ENCODE measurements at regions not wholly inside any gene's neighbourhood (a gene's known extent, or its start where the extent isn't known, plus 50 kb on each side); places are given as distances from the start of the nearest gene placed in this dataset.

DNA sequence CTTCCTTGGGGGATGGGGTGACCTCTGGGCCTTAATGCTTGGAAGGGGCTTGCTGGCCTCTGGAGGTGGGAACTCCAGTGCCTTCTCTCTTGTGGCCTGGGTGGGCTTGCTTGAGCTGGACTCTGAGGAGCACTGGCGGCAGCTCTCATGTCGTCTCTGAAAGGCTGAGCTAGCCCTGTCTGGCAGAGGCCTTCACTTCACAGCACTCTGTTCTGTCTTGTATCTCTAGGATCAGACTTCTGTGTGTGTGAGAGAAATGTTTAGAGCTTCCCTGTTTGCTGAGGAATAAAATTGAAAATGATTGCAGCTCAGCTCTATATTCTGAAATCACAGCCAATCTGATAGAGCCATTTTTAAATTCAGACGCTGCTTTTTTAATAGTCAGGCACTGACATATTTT, 185.3 kb downstream of the KCNRG start:
- Histone ChIP-seq H3K4me1 (ENCODE audit: control insufficient read depth in 1 of 2, insufficient read depth in 1 of 2, low read depth in 1 of 2, low read length in 1 of 2) (peaks cover 10 to 14% of the 10 kb centered on the region in 2 experiments), H3K4me3 (ENCODE audit: low read depth in 1 of 2, low read length in 1 of 2) (no peak overlapping the region), H3K27ac (no peak overlapping the region), H3K36me3 (no peaks in the 10 kb centered on the region), H3K9me3 (no peaks in the 10 kb centered on the region), H3K27me3 (no peaks in the 10 kb centered on the region)
- TF ChIP-seq, protein P1, sequence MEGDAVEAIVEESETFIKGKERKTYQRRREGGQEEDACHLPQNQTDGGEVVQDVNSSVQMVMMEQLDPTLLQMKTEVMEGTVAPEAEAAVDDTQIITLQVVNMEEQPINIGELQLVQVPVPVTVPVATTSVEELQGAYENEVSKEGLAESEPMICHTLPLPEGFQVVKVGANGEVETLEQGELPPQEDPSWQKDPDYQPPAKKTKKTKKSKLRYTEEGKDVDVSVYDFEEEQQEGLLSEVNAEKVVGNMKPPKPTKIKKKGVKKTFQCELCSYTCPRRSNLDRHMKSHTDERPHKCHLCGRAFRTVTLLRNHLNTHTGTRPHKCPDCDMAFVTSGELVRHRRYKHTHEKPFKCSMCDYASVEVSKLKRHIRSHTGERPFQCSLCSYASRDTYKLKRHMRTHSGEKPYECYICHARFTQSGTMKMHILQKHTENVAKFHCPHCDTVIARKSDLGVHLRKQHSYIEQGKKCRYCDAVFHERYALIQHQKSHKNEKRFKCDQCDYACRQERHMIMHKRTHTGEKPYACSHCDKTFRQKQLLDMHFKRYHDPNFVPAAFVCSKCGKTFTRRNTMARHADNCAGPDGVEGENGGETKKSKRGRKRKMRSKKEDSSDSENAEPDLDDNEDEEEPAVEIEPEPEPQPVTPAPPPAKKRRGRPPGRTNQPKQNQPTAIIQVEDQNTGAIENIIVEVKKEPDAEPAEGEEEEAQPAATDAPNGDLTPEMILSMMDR (IDR thresholded peaks at IDR 0.05) = no peak

DNA sequence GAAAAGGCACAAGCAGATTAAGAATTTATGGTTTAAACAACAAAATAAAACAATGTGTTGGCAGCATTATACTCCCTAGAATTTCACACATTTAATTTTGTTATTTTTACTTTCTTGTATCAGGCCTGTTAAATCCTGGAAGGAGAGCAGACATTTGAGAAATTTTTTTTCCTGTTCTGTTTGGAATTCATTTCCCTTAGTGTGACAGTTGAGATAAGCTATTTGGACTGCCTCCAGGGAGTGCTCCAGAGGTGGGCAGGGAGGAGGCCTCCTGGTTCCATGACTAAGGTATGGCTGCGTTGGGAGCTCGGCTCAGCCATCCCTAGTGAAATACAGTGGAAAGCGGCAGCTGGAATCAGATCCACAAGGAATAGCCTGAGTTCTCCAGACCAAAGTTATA, 185.7 kb downstream of the KCNRG start:
- no peak overlapping the region for H3K27ac ChIP-seq
- no peak overlapping the region for H3K4me3 ChIP-seq (ENCODE audit: low read depth in 1 of 2, low read length in 1 of 2)
- H3K36me3 ChIP-seq = no peaks in the 10 kb centered on the region
- no peaks in the 10 kb centered on the region for H3K27me3 ChIP-seq
- TF ChIP-seq, protein P1 (IDR thresholded peaks at IDR 0.05) = no peak
- peaks cover 10 to 14% of the 10 kb centered on the region in 2 experiments for H3K4me1 ChIP-seq (ENCODE audit: control insufficient read depth in 1 of 2, insufficient read depth in 1 of 2, low read depth in 1 of 2, low read length in 1 of 2)
- H3K9me3 ChIP-seq = no peaks in the 10 kb centered on the region

DNA sequence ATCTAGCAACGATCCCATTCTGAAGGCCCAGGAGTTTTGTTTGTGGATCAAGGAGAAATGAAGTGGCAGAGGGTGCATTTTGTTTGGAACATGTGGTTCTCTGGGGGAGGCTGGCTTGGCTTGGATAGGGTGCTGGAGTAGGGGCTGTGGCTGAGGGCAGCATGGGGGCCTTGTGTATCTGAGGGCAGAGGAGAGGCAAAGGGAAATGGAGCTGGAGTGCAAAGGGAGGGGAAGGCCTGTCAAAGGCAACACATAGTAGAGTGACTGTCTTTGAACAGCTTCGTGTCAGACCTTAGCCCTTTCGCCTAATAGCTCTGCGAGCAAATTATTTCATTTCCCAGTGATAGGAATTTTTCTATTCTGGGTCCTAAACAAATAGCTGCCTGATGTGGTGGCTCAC, 187.2 kb downstream of the KCNRG start:
- Histone ChIP-seq H3K27me3 (no peaks in the 10 kb centered on the region), H3K27ac (no peak overlapping the region), H3K36me3 (no peaks in the 10 kb centered on the region), H3K4me3 (ENCODE audit: low read depth in 1 of 2, low read length in 1 of 2) (no peak overlapping the region), H3K9me3 (no peaks in the 10 kb centered on the region), H3K4me1 (ENCODE audit: control insufficient read depth in 1 of 2, insufficient read depth in 1 of 2, low read depth in 1 of 2, low read length in 1 of 2) (peaks cover 10 to 14% of the 10 kb centered on the region in 2 experiments)
- TF ChIP-seq, protein P1 (IDR thresholded peaks at IDR 0.05) = no peak

DNA sequence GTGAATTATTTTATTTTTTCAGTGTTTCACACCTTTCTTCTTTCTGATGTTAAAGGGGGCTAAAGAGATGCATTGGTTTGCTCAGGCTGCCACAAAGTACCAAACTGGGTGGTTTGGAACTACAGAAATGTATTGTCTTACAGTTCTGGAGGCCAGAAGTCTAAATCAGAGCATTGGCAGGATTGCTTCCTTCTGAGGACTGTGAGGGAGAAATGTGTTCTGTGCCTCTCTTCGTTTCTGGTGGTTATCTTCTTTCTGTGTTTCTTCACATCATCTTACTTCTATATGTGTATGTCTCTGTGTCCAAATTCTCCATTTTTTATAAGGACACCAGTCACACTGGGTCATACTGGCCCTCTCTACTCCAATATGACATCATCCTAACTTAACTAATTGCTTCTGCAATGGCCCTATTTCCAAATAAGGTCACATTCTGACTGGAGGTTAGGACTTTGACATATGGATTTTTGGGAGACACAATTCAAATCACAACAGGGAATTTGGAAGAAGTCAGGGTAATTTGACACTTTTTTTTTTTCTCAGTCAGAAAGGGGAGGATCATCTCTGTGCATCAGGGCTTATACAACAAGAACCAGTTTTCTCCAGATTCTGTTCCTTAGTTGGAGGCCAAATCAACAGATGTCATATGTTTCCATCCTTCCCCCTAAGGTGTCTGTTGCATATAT, 188.2 kb downstream of the KCNRG start:
- H3K27ac ChIP-seq = no peak overlapping the region
- peaks cover 6 to 9% of the 10 kb centered on the region in 2 experiments for H3K4me1 ChIP-seq (ENCODE audit: control insufficient read depth in 1 of 2, insufficient read depth in 1 of 2, low read depth in 1 of 2, low read length in 1 of 2)
- H3K36me3 ChIP-seq = no peaks in the 10 kb centered on the region
- TF ChIP-seq, protein P1 (IDR thresholded peaks at IDR 0.05) = no peak
- H3K9me3 ChIP-seq = no peaks in the 10 kb centered on the region
- H3K4me3 ChIP-seq (ENCODE audit: low read depth in 1 of 2, low read length in 1 of 2) = no peak overlapping the region
- H3K27me3 ChIP-seq = no peaks in the 10 kb centered on the region

DNA sequence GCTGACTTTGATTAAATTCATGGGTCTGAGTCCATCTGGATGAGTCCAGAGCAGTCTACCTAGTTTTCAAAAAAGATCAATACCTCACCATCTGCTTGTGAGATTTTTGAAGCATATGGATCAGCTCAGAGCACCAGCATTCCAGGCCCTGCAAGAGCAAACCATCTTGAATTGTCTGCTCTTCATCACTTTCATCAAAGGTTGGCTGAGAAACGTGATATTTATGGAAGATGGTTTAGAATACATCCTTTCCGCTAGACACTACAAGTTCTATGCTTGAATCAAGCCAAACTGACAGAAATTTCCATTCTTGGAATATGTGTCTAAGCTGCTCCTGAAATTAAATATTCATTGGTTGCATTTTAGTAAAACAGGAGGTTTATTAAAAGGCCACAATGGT, 190.3 kb downstream of the KCNRG start:
- TF ChIP-seq, protein P1 (IDR thresholded peaks at IDR 0.05) = no peak
- no peak overlapping the region for H3K4me3 ChIP-seq (ENCODE audit: low read depth in 1 of 2, low read length in 1 of 2)
- H3K4me1 ChIP-seq (ENCODE audit: control insufficient read depth in 1 of 2, insufficient read depth in 1 of 2, low read depth in 1 of 2, low read length in 1 of 2) = peaks cover 13 to 14% of the 10 kb centered on the region in 2 experiments
- no peaks in the 10 kb centered on the region for H3K36me3 ChIP-seq
- H3K9me3 ChIP-seq = no peaks in the 10 kb centered on the region
- H3K27ac ChIP-seq = no peak overlapping the region
- H3K27me3 ChIP-seq = no peaks in the 10 kb centered on the region
